CMK (cell line): ENCODE measurements at regions not wholly inside any gene's neighbourhood (a gene's known extent, or its start where the extent isn't known, plus 50 kb on each side); places are given as distances from the start of the nearest gene placed in this dataset.
"Not testable (repeated sequence)": the region's sequence is repeated elsewhere in the genome, so short reads cannot be mapped to it uniquely, and the experiment has no call there.

Experiments
- DNase-seq: peaks from one replicate; pipeline ENCODE4 v3.0.0-alpha.2; 2010; ENCODE audit warnings: low read depth

GRCh38 chrX:896256-896655 is 265.7 kb downstream of the SHOX start:
- DNase-seq, result no peak

- no peak for DNase-seq
These were observed 259.5 kb downstream of the SHOX start for GRCh38 chrX:889966-890651.

DNA sequence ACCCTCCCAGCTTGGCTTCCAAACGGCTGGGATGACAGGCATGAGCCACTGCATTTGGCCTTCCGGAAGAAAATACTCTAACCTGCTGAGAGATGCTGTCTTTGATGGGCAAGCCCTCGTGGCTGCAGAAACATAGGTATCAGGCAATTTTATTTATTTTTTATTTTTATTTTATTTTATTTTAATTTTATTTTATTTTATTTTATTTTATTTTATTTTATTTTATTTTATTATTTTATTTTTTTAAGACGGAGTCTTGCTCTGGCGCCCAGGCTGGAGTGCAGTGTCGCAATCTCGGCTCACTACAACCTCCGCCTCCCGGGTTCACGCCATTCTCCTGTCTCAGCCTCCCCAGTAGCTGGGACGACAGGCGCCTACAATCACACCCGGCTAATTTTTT is 257.1 kb downstream of the SHOX start:
- not testable (repeated sequence) for DNase-seq

DNA sequence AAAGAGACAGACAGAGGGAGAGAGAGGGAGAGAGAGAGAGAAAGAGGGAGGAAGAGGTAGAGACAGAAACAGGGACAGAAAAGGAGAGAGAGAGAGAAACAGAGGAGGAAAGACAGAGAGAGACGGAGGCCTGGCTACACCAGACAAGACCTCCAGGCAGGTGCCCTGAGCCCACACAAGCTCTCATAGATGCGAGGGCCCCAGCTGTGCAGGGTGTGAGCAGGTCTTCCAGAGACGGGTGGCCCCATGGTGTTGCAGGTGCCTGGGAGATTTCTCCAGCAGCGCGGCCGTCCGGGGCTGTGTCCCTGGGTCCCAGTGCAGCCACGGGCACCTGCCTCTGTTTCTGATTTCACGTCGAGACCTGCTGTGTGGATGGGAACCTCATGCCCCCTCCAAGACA is 253.0 kb downstream of the SHOX start:
- DNase-seq, result no peak

DNA sequence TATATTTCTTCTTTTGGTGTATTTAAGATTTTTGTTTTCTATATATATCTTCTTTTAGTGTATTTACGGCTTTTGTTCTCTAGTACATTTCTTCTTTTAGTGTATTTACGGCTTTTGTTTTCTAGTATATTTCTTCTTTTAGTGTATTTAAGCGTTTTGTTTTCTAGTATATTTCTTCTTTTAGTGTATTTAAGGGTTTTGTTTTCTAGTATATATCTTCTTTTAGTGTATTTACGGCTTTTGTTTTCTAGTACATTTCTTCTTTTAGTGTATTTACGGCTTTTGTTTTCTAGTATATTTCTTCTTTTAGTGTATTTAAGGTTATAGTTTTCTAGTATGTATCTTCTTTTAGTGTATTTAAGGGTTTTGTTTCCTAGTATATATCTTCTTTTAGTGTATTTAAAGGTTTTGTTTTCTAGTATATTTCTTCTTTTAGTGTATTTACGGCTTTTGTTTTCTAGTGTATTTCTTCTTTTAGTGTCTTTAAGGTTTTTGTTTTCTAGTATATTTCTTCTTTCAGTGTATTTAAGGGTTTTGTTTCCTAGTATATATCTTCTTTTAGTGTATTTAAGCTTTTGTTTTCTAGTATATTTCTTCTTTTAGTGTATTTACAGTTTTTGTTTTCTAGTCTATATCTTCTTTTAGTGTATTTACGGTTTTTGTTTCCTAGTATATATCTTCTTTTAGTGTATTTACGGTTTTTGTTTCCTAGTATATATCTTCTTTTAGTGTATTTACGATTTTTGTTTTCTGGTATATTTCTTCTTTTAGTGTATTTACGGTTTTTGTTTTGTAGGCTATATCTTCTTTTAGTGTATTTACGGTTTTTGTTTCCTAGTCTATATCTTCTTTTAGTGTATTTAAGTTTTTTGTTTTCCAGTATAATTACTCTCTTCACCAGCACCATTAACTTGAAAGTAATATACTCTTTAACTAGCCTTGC is 249.4 kb downstream of the SHOX start:
- not testable (repeated sequence) for DNase-seq

DNA sequence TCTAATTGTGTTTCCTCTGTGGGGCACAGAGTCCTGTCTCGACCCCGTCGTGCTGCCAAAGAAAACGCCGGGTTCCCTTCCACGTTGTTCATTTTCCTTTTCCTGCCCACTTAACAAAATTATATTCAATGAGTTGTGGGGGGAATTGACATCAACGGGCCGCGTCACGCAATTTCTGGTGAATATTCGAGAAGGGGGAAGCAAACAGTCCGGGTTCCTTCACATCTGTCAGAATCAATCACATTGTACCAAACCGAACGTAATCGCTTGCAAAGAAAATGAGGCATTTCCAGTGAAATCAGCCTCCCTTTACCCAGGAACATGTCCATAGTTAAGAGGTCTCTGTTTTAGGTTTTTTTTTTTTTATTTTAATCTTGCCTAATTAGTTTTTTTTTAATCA is 243.5 kb downstream of the SHOX start:
- no peak for DNase-seq

GRCh38 chrX:873016-873415 is 242.4 kb downstream of the SHOX start:
- DNase-seq, result no peak

DNA sequence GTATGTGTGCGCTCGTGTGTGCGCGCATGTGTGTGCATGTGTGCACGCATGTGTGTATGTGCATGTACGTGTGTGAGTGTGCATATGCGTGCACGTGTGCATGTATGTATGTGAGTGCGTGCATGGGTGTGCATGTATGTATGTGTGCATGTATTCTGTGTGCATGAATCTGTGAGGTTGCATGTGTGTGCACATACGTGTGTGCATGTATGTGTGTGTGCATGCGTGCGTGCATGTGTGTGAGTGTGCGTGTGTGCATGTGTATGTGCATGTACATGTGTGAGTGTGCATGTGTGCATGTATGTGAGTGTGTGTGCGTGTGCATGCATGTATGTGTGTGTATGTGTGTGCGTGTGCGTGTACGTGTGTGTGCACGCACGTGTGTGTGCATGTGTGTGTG is 241.5 kb downstream of the SHOX start:
- no peak for DNase-seq

DNA sequence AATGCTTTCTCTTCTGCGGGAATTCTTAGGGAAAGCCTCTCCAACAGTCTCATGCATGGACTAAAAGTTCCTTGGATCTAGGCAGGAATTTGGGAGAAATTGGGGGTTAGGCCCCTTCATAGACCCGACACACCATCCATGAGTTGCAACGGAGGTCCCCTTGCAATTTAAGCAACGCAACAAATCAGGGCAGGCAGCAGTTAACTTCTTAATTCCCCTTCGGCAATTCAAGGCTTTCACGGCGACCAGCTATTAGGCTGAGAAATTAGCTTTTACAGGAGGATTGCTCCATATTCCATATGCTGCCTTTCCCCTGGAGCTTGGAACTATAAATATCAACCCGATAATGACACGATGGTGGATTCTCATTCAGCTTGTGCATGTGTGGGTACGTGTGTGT is 241.0 kb downstream of the SHOX start:
- no peak for DNase-seq

DNA sequence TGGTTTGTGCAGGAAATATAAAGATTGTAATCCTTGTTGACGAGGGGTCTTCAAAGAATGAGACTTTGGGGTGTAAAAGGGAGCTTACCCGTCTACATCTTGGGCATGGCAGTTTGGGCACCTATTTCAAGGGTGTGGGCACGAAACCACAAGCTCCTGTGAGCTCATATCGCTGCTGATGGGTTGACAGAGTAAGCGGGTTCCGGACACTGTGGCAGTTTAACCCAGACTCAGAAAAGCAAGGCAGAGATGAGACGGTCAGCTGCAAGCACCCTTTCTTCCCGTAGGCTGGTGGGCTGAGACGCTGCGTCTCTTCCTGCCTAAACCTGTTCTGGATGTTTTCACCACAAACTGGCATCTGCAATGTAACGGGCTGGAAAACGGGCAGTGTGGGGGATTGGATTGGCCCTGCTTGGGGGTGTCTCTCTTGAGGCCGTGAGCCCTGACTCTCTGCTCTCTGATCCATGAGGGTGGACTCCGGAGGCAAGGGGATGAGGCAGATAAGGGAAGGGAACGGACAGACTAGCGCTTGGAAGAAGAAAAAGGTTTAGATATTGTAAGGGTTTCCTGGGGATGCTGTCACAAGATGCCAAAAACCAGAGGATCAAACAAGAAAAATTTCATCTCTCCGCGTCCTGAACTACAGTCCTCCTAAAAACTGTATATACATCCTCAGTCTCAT is 237.5 kb downstream of the SHOX start:
- no peak for DNase-seq

DNA sequence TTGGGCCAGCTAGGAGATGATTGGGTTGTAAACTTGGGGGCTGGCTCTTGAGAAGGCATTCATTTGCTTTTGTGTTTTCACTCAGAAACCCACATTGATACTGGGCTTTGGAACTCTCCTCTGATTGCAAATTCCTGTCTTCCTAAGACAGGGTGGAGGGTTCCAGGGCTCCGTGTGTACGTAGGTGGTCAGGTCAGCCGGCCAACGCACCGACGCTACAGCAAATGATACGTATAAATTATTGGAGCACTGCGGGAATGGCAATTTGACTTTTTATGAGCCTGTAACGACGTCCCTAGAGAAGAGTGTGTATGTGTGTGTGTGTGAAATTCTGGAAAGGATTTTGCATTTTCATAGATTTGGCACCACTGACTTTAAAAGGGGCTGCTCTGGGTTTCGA is 236.9 kb downstream of the SHOX start:
- no peak for DNase-seq

- DNase-seq, result no peak
These were observed 235.9 kb downstream of the SHOX start for GRCh38 chrX:866441-866990.

DNA sequence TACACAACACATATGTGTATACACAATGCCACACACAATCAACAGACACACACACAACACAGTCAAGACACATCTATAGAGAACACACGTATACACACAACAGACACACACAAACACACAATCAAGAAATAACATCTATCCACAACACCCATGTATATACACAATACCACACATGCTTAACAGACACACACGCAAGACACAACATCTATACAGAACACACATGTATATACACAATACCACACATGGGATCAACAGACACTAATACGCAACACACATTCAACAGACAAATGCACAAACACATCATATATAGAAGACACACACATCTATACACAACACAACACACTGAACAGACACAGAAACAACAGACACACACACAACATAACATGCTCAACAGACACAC is 234.8 kb downstream of the SHOX start:
- DNase-seq, result no peak

- DNase-seq, result no peak
These were observed 231.3 kb downstream of the SHOX start for GRCh38 chrX:861921-862320.

GRCh38 chrX:861340-861890 is 230.8 kb downstream of the SHOX start:
- DNase-seq, result no peak

GRCh38 chrX:859329-859728 is 228.7 kb downstream of the SHOX start:
- no peak for DNase-seq

- DNase-seq, result no peak
These were observed 228.0 kb downstream of the SHOX start for GRCh38 chrX:858542-859078.

DNA sequence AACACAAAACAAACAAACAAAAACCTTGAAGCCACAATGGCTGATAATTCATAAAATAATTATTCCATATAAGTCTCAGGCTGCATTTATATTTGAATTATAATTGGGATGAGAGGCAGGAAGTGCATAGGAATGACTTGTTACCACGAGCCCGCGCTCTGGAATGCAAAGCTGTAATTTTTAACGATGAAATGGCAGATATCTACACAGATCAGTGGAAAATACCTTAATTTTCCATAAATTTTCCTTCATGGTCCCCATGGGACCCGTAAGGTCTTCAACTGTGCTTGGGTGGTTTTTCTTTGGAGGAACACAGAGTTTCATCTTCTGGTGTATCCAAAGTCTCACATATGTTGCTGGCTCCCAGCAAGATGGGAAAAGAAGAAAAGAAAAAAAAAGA is 226.8 kb downstream of the SHOX start:
- no peak for DNase-seq

DNA sequence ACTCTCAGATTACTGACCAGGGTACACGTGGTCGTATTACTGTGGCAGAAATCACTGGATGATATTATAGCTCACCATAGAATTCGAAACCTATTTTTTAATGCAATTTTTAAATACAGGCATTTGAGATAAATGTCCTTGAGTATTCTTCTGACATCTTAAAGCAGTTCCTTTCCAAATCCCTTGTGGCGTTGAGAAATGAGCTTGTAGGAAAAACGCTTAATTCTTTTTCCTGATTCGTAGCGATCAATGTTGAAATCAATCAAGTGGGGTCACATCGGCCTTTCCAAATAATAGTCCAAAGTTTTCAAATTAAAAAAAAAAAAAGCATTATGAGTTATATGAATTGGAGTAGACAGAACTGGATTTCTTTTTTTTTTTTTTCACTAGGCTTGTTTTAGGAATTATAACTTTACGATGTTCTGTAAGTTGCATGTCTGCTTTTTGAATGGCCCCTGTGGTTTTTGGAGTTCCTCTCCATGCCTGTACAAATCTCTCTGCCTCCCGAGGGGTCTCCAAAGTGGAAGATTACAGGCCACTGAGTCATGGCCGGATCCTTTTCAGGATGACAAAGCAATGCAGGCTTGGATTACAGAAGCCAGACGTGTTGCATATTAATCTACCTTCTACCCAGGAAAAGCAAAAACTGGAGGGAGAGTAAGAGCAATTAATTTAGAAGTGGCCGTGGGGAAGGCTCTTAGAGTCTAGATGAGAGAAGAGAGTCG is 226.1 kb downstream of the SHOX start:
- no peak for DNase-seq

- no peak for DNase-seq
These were observed 222.7 kb downstream of the SHOX start for GRCh38 chrX:853304-853703.

DNA sequence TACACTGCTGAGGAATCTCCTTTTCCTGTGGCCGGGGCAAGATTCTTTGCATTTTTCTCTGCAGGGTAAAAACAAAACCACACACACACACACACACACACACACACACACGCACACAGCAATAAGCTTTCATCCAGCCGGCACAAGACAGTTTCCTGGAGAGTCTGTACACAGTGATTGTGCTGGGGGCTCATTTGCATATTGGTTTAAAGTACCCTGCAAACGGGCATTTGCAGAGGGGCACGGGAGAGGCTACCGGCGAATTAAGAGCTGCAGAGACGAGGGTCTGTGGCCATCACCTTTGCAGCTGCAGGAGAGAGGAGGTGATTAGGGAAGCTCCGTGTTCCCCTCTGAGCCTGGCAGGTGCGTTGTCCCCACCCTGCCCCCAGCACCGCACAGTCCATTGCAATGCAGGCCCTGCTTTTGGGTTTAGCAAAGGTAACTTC is 219.9 kb downstream of the SHOX start:
- DNase-seq, result no peak
